ENCODE measurements at regions not wholly inside any gene's neighbourhood (a gene's known extent, or its start where the extent isn't known, plus 50 kb on each side); places are given as distances from the start of the nearest gene placed in this dataset.

DNA sequence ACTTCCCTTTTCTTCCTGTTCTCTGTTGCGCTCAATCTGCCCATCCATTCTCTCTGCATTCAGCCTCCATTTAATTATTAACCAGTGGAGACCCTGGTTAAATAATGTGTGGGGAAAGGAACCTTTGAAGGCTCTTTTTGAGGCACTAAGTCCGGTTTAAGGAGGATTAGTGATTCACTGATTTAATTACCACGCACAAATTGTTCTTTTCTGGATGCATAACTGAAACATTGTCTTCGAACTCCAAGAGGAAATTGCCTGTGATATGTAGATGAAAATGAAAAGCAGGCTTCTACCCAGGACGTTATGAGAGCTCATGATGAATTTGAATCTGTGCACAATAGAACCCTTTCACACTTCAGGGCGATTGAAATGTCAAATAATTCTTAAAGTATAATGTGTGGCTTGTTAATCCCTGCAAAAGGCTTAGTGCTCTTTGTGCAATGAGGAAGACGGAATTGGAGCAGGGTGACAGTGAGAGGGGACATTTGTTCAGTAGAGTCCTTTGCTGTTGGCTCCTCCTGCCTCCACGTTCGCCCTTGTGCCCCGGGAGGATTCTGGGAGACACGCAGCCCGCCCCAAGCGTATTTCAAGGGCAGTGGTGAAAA, 51.1 kb upstream of the ZNF236 start:
- DNase-seq, result no peak

DNA sequence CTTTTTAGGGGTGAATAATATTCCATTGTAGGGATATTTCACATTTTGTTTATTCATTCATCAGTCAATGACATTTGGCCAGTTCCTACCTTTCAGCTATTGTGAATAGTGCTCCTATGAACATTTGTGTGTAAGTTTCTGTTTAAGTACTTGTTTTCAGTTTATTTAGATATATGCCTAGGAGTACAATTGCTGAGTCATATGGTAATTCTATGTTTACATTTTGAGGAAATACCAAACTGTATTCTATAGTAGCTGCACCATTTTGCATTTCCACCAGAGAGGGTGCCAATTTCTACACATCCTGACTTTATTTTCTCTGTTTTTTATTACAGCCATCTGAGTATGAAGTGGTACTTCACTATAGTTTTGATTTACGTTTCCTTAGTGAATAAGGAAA, 54.4 kb upstream of the ZNF236 start:
- DNase-seq, result no peak

DNA sequence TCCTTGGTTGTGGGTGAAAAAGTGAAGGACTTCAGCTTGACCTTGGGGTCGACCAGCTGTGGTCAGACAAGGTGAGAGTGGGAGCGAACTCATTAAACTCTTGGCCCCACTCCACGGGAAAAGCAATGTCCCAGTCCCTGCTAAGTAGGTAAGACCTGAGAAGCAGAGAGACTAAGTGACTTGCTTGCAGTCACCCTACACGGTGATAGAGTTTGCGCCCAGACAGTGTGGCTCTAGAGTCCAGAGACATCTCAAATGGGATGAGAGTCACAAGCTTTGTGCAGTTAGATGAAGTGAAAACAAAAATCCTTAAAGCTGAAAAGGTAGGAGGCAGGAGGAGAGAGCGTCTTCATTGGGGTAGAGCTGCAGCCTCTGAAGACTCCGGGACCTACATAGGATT, 55.9 kb upstream of the ZNF236 start:
- no peak for DNase-seq

DNA sequence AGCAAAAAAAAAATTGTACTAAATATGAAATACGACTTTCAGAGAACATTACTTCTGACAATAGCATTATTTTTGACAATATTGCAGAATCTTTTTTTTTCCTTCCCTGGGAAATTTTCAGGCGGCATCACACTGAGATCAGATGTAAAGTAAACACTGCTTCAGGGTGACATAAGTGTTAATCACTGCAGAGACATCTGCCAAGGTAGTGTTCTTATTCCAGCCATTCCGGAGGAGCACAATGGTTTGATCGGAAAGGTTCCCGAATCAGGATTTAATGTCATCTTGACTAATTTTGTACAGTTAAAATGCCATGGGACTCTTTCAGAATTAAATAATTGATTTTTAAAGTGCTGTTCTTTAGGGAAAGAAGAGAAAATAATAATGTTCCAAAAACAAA, 56.7 kb upstream of the ZNF236 start:
- no peak for DNase-seq

DNA sequence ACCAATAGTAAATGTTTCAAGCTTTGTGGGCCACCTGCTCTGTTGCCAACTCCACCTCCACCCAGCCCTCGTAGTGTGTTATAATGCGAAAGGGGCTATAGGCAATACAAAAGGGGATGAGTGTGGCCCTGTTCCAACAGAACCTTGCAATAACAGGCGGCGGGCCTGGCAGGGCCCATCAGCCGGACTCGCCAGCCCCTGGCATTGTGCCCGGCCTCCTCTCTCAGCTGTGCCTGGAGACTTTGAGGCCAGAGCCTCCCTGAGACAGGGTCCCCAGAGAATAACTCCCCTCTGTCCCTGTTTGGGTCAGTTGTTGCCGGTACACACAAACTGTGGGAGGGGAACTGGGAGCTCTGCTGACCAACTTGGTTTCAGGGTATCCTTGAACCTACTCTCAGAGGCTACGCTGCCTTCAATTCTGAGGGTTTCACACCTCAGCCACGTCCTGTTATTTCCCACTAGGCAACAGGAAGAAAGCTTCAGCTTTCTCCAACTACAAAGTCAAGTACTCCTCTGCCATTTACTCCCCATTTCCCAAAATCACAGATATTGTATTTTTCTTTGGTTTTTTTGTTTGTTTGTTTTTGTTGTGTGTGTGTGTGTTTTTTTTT, 58.0 kb upstream of the ZNF236 start:
- no peak for DNase-seq

DNA sequence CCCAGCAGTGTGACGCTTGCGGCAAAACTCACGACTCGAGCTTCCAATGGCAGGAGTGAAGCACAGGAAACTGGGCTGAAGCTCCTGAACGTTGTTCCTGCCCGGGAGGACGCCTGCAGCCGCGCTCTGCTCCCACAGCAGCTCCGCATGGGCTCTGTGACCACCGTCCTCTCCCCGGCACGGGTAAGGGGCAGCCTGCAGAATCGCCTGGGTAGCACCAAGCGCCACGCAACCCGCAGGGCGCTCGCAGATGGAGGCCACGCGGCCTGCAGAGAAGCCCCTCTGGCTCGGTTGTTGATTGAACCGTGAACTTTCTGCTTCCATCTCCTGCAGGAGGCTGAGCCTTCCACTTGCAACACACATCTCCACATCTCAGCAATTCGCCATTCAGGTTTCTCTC, 63.3 kb upstream of the ZNF236 start:
- no peak for DNase-seq

DNA sequence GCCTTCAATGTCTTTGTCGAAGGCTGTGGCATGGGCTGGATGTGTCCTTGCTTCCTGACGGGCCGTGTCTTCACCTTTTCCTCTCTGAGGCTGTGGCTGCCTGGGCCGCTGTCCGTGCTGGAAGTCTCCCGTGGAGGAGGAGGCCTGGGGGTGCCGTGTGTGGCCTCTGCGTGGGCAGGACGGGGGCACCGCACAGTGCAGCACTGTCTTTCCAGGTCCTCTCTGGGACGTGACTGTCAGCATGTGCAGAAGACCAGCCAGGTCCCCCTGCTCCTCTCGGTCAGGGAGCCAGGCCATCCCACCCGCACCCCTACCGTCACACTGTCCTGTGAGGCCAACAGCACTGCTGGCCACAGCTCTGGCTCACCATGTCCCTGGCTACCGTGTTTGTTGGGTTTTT, 64.4 kb upstream of the ZNF236 start:
- no peak for DNase-seq

DNA sequence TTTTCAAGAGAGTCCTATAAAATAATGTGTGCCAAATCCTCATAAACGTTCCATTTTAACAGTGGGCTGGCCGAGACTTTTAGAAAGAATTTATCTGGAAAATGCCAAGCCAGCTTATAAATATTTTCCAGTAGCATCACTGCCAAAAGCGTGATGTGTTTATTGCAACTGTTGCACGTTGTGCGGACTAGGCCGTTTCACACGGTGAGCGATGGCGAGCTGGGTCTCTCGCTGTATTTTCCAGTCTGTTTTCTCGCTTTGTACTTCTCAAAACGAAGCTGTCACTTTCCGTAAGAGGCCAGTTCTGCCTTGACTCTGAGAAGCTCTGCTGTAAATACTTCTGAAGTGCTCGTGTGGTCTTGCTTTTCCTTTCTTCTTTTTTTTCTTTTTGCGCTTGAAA, 65.0 kb upstream of the ZNF236 start:
- no peak for DNase-seq

DNA sequence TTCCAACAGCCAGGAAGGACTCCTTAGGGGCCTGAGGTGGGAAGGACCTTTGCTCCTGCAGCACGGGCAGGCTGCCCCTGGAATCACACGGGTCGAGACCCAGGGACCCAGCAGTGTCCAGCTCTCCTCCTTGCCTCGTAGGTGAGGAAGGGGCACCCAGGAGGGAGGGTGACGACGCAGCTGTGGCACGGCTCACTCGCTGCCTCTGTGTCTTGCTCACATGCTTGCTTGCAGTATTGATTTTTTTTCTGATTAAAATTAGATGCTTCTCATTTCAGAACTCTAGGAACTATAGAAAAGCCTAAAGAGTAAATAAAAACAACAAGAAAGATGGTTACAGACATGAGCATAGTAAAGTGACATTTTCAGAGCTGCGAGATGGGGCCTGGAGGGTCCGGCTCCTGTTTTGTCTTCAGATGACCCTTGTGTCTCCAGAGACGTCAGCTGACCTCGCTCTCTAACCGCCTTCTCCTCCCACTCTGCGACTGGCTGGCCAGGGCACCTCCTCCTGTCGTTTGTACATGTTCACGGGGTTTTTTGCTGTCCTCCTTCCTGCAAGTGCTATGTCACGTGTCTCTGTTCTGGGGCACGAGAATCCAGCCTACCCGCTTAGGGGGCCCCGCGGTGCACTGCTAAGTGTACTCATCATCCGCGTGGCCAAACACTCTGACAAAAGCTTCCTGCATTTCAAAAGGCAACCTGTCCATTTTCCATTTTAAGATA, 65.7 kb upstream of the ZNF236 start:
- DNase-seq, result no peak

DNA sequence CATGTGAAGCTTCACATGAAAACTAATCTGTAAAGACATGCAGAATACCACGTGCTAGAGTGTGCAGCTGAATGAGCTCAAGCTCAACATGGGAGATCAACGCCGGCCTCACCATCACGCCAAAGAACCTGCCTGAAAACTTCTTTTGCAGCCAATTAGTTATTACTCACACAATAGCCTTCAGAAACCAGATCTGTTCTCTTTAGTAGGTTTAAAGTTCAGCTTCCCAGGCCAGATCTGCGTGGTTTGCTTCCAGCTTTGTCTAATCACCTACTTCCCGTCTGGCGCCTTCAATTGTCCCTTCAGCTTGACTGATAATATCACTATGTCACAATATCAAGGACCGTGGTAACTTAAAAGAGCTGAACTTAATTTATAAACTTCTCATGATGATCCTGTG, 68.0 kb upstream of the ZNF236 start:
- no peak for DNase-seq

DNA sequence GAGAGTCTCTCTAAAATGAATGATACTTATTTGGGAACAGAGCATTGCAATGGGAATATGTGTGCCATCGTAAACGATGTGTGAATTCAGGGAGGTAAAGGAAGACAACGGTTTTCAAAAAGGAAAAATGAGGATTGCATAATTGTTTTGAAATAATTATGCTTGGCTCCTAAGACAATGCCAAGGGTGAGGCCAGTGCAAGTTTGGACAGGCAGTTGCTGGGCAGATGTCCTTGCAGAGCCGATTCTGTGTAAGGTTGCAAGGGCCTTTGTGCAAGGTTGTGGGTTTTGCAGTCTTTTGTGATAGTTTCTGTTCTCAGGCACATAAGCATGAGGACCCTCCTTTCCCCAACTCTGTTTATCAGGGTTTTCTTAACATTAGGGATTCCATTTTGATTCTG, 70.0 kb upstream of the ZNF236 start:
- DNase-seq, result no peak

DNA sequence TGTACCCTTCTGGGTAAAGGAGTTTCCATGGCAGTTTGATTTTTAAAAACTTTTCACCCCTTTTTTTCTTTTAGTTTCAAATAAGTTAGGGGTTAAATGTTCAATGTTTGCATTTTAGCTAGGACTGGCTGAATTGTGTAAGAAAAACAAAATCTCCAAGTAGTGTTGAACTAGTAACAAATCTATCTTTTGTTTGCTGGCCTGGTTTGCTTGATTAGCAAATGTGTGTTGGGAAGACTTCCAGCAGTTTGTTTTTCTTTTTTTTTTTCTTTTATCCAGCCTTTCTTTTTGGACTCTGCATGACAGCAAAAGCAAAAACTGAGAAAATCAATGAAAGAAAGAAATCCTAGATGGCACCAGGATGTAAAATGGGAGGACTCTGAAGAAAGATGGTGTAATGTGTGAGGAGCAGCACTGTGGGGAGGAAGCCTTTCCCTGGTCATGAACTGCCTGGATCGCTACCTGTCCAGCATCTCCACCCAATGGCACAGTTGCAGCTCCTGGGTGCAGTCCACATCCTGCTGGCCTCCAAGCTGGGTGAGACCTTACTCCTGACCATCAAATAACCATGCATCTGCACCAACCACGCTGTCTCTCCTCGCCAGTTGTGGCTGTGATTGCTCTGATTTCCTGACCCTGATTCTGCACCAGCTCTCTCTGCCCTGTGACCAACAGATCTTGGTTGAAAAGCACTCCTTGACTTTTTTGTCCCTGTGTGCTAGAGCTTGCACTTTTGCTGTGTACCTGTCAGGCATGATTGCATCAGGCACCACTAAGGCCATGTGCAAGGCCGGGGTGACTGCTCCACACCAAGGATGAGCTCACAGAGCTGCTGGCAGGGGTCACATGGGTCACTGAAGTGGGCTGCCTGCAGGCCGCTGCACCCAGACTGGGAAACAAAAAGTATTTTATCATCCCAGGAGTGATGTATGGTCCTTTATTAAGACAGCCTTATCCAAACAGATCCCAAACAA, 71.2 kb upstream of the ZNF236 start:
- no peak for DNase-seq

DNA sequence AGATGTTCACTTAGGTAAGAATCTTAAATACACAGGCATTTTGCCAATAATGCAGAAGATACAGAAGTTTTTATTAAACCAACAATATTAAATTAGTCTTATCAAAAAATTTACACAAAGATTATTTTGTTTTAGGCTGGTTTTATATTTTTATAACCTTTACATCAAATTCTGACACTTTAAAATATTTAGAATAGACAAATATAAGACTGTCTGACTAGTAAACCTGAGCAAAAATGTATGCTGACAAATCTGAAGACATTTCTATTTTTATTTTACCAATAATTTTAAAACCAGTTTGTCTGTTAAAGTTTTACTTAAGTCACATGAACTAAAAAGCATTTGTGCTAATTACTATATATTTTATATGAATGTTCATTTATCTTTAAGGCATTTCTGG, 72.1 kb upstream of the ZNF236 start:
- no peak for DNase-seq

DNA sequence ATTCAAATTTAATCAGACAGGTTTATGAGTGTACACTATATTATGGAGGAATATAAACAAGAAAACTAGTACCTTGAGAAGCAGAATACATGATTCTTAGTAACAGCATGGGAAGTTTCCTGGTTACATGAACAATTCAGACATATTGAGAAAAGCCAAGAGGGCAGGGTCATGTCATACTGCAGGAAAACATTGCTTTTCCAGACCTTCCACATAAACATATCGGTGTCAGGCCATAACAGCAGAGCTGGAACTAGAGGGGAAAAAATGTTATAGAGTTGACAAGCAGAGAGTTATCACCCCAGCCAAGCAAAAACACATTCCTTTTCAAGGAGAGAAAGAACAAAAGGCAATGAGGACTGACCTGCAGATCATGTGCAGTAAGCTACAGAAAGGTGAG, 74.7 kb upstream of the ZNF236 start:
- DNase-seq, result no peak

DNA sequence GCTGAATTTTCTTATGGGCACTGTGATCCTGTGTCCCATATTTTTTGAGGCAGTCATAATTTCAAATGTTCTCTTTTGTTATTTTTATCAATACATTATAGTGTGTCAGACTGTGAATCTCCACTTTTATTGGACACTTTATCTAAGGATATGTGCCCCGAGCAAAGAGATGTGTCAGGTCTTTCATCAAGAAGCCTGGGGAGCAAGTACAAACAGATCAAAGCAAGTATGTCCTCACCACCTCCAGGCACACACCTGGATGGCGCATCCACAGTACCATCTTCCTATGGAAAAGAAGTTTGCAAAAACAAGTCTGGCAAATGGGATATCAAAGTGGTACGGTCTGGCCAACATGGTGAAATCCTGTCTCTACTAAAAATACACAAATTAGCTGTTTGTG, 81.0 kb upstream of the ZNF236 start:
- no peak for DNase-seq

DNA sequence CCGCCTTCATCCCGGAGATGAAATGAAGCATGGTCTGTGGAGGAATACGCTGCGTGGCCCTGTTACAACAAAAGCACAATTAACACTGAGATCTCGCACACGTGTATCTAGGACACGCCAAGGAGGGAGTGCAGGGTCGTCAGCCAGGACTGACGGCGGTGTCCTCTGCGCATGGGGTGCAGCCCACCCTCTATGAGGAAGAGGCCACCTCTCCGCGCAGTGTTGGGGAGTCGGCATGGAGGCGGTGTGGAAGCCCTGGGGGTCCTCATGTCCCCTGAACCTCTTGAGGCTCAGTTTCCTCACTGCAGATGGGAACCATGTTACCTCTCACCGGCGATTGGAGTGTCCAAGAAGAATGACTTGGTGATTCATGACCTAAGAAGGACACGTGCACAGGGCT, 86.0 kb upstream of the ZNF236 start:
- no peak for DNase-seq

DNA sequence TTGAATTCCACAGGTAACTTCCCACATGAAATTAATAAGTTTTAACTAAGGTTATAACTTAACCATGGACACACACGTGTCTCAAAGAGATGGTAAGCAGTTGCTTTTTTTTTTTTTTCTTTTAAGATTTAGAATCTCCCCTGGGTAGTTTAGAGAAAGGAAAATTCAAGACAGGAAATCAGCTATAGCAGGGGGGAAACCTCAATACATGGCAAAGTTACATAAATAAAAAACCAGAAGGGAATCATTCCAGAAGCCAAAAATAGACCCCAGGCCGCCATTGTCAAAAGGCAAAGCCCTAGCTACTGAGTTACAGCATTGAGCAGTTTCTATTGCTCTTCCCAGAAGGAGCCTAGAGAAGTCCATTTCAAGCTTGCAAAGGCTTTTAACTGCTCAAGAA, 91.5 kb upstream of the ZNF236 start:
- DNase-seq, result no peak

DNA sequence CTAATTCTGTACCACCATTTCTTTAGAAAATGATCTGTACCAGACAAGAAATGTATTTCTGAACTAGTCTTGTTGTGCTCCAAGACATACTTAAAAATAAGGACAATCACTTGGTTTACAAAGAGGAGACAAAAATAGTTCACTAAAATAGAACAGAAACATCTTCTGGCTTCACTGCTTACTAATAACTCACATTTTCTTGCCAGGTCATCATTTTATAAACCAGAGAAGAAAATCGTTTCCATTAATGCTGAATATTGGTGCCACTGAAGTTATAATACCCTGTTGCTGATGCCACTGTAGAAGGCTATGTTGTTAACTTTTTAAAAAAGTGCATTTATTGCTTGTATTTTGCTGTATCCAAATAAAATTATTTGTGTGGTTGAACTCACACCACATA, 94.8 kb upstream of the ZNF236 start:
- no peak for DNase-seq

DNA sequence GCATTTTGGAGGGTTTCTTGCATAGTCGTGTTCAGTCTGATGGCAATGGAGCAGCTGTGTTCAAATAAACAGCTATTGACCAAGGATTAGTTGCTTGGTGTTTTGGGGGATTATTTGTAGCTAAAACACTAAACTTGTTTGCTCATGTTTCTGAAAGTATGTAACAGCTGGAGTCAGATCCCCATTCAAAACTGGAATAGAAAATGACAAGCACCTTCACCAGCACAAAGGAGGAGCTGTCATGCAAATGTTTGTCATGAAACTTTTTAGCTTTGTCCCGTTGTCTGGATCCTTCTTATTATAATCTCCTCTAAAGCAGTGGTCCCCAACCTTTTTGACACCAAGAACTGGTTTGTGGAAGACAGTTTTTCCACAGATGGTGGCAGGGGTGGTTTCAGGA, 96.9 kb upstream of the ZNF236 start:
- DNase-seq, result no peak

DNA sequence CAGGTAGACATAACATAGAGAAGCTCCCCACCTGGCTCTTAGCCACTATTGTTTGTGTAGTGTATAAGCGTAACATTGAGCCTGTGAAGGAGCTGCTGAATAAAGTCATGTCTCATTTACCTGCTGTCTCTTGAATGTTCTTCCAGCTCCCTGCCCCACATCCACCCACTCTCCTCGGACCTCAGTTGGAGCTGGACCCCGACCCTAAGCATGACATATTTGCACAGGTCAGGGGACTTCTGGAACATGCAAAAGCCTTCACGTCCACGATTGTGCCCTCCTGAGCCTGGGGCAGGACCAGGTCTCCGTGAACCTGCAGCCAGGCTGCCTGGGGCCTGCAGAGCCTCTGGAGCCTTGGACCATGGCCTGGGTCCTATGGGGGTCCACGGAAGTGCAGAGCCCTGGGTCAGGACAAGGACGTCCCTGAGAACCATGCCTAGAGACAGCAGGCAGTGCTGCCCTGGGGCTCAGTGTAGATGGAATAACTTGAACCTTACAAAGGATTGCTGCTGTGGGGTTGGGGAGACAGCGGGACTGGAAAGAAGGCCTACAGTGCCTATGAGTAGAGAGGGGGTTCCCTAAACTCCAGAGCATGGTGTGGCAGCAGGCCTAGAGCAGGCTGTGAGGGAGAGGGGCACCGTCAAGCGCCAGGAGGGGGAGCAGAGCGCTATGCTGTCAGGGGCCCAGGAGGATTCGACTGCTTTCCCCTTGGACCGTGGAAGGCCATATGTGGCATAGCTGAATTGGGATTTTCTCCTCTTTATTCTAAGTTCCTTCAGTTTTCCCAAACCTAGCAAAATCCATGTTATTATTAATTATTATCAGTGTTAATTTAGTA, 99.9 kb upstream of the ZNF236 start:
- no peak for DNase-seq

DNA sequence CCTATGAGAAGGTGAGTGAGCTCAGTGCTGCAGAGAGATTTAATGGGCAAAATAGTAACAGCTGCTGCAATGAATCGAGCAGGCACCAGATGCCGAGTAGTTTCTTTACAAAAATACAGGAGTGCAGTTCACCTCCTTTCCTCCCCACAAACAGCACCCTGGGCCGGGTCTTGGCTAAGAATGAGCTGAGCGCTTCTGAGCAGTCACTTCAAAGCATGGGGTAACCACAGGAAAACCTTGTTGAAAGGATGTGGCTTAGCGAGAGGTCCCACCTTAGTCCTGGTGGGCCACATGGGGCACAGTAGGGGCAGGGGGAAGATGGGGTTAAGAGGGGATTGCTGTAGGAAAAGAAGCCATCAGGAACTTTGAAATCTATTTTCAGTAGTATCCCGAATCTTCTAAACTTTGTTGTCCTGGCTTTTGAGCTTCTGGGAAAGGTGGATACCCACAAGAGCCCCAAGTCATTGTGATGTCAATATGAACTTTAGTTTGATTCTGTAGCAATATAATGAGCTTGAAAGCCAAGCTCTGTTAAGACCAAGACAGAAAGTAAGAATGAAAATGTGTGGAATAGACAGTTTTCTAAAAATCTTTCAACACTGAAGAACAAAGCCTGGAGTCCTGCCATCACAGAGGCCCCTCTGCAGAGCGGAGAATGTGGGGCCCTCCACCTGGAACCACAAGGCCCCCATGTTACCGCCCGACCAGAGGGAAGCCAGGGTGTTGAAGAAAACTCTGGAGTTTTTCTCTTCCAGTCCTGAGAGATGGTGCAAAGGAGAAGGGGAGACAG, 101.0 kb upstream of the ZNF236 start:
- no peak for DNase-seq

DNA sequence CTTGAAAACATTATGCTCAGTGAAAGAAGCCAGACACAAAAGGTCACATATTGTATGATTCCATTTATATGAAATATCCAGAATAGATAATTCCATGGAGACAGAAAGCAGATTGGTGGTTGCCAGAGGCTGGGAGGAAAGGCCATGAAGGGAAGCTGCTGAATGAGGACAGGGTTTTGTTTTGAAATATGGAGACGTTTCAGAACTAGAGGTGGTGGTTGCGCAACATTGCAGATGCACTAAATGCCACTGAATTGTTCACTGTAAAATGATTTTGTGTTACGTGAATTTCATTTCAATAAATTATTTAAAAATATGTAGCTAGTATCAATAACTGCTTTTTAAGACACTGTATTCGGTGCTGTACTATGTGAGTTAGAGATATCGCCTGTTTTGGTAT, 101.7 kb upstream of the ZNF236 start:
- DNase-seq, result no peak

Data from NCI-H187 (cell line).